SU-DHL-6 (cell line): ENCODE measurements at regions not wholly inside any gene's neighbourhood (a gene's known extent, or its start where the extent isn't known, plus 50 kb on each side); places are given as distances from the start of the nearest gene placed in this dataset.

Experiments used
- H2AFZ ChIP-seq: fragments of 200-600 bp; sonication (generic); 2 replicates; pipeline ENCODE4 v1.6.1; 2014; ENCODE audit warnings: low read depth, mild to moderate bottlenecking, moderate library complexity, mixed read lengths, antibody characterized with exemption, low read length; ENCODE audit not compliant: severe bottlenecking
- H3F3A ChIP-seq: fragments of 200-600 bp; shearing (Covaris generic); 2 replicates; pipeline ENCODE4 v1.6.0; 2016; ENCODE audit warnings: antibody characterized with exemption, mild to moderate bottlenecking; ENCODE audit not compliant: insufficient read depth
- H3K27ac ChIP-seq: fragments of 200-600 bp; sonication (generic); 2 replicates; pipeline ENCODE4 v1.5.1; 2016; ENCODE audit warnings: low read depth, mild to moderate bottlenecking, low read length, moderate library complexity, mixed read lengths
- H3K27me3 ChIP-seq: fragments of 200-600 bp; sonication (generic), shearing (Covaris generic); 2 replicates; pipeline ENCODE4 v1.6.0; 2014; ENCODE audit warnings: mild to moderate bottlenecking, low read length
- H3K36me3 ChIP-seq: fragments of 200-600 bp; sonication (generic); 2 replicates; pipeline ENCODE4 v1.6.1; 2014; ENCODE audit warnings: mild to moderate bottlenecking, low read length, mixed read lengths
- H3K4me2 ChIP-seq: fragments of 300-600, 200-600 bp; shearing (Covaris generic), sonication (generic); 2 replicates; pipeline ENCODE4 v1.6.0; 2014; ENCODE audit warnings: low read length, low read depth, mild to moderate bottlenecking; ENCODE audit not compliant: poor library complexity, severe bottlenecking
- H3K4me3 ChIP-seq: fragments of 200-600 bp; sonication (generic); 2 replicates; pipeline ENCODE4 v1.5.1; 2014; ENCODE audit warnings: antibody characterized with exemption, low read length, mild to moderate bottlenecking, mixed read lengths; ENCODE audit not compliant: insufficient read depth, poor library complexity, severe bottlenecking
- H3K79me2 ChIP-seq: fragments of 200-600 bp; sonication (generic); 2 replicates; pipeline ENCODE4 v1.6.1; 2014; ENCODE audit warnings: mild to moderate bottlenecking, low read length, moderate library complexity; ENCODE audit not compliant: insufficient read depth
- H3K9ac ChIP-seq: fragments of 200-600 bp; sonication (generic); 2 replicates; pipeline ENCODE4 v1.7.0; 2014; ENCODE audit warnings: mild to moderate bottlenecking, low read length
- H3K9me2 ChIP-seq: fragments of 200-600 bp; sonication (generic); replicated peaks from 2 replicates; pipeline ENCODE4 v1.6.1; 2014; ENCODE audit warnings: low read length; ENCODE audit not compliant: insufficient read depth
- H3K9me3 ChIP-seq: fragments of 200-600 bp; sonication (generic); 2 replicates; pipeline ENCODE4 v1.6.1; 2014; ENCODE audit warnings: low read length, mixed read lengths; ENCODE audit not compliant: insufficient read depth
- H4K20me1 ChIP-seq: fragments of 200-600 bp; sonication (generic); 2 replicates; pipeline ENCODE4 v1.6.1; 2014; ENCODE audit warnings: low read depth, mild to moderate bottlenecking, antibody characterized with exemption, low read length, moderate library complexity, mixed read lengths
- EZH2phosphoT487 ChIP-seq: fragments of 200-600 bp; sonication (generic), shearing (Covaris generic); conservative IDR thresholded peaks from 2 replicates; pipeline ENCODE4 v1.6.1; 2018; ENCODE audit warnings: mild to moderate bottlenecking, antibody characterized with exemption, low read length, moderate library complexity, mixed read lengths
- TF ChIP-seq, protein P1 (sequence below): fragments of 200-600 bp; sonication (generic); IDR thresholded peaks from one replicate; pipeline ENCODE4 v1.5.1; 2017; ENCODE audit warnings: antibody characterized with exemption, mild to moderate bottlenecking, low read length, moderate library complexity; ENCODE audit not compliant: insufficient read depth, poor library complexity, severe bottlenecking

DNA sequence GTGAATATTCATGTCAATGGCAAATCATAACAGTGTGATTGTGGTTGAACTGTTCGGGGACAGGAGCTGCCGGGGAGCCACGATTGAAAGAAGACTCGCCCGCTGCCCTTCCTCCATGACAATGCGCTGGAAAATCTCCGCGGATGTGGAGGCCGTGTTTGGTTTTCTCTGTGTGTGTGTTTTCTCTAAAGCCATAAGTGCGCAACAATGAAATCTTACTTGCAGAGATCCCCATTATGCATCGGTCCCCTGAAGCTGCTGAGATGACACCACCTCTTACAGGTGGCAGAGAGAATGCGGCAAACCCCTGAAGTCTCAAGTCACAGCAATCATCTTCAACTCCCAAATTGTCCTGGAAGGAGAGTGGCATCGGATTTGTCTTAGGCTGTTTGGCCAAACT is 442.3 kb upstream of the MKI67 start:
- Histone ChIP-seq H3K27ac (no peak overlapping the region), H3K4me2 (no peak overlapping the region), H3K79me2 (no peaks in the 10 kb centered on the region), H3F3A (no peaks in the 10 kb centered on the region), H3K9me2 (no peaks in the 10 kb centered on the region), H3K27me3 (no peaks in the 10 kb centered on the region), H4K20me1 (no peaks in the 10 kb centered on the region), H3K36me3 (no peaks in the 10 kb centered on the region), H3K4me3 (no peak overlapping the region), H2AFZ (no peak overlapping the region), H3K9me3 (no peaks in the 10 kb centered on the region), H3K9ac (no peak overlapping the region)
- TF ChIP-seq EZH2phosphoT487, result no peak
- TF ChIP-seq, protein P1, sequence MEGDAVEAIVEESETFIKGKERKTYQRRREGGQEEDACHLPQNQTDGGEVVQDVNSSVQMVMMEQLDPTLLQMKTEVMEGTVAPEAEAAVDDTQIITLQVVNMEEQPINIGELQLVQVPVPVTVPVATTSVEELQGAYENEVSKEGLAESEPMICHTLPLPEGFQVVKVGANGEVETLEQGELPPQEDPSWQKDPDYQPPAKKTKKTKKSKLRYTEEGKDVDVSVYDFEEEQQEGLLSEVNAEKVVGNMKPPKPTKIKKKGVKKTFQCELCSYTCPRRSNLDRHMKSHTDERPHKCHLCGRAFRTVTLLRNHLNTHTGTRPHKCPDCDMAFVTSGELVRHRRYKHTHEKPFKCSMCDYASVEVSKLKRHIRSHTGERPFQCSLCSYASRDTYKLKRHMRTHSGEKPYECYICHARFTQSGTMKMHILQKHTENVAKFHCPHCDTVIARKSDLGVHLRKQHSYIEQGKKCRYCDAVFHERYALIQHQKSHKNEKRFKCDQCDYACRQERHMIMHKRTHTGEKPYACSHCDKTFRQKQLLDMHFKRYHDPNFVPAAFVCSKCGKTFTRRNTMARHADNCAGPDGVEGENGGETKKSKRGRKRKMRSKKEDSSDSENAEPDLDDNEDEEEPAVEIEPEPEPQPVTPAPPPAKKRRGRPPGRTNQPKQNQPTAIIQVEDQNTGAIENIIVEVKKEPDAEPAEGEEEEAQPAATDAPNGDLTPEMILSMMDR, result no peak

DNA sequence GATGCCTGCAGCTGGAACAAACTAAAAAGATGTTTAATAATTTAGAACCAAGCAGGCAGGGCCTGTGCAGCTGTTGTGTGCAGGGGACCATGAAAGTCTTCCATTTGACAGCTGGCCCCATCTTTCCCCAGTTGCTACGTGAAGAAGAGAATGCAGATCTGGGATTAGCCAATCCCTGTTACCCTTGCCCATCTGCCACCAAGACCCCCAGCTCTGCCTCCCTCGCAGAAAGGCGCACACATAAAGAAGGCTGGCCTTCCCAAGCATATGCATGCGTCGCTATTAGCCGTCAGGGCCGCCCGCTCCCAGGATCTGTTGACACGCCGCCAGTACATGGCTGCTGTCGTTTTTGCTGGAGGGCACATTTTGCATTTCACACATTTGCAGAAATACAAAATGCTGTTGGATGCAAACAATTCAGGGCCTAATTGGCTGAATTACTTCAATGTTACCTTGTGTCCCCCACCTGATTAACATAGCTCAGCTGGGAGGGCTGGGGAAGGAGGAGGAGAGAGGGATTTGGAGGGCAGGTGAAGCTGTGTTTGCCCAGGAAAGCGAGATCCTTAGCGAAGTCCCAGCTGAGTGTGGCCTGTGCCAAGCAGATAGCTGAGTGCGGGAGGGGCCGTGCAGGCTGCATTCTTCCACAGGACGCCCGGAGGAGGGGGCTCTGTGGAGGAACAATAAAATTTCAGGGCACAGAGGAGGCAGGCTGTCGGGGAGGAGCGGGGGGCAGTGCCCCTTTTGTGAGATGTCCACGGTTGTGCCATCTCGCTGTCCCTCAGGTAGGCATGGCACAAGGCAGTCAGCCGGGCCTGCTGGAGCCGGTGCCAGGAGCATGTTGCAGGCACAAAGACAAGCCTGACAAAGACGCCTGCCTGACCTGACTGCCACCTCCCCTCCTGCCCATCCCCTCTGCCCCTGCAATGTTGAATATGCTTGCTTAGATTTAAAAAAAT is 443.0 kb upstream of the MKI67 start:
- no peaks in the 10 kb centered on the region for H3K9me2 ChIP-seq
- H2AFZ ChIP-seq, result no peak overlapping the region
- H3K4me2 ChIP-seq, result no peak overlapping the region
- H3K4me3 ChIP-seq, result no peak overlapping the region
- H3K9ac ChIP-seq, result no peak overlapping the region
- H3K9me3 ChIP-seq, result no peaks in the 10 kb centered on the region
- no peaks in the 10 kb centered on the region for H4K20me1 ChIP-seq
- TF ChIP-seq, protein P1, result no peak
- no peak for TF ChIP-seq EZH2phosphoT487
- no peaks in the 10 kb centered on the region for H3K79me2 ChIP-seq
- H3K27ac ChIP-seq, result no peak overlapping the region
- H3K27me3 ChIP-seq, result no peaks in the 10 kb centered on the region
- H3K36me3 ChIP-seq, result no peaks in the 10 kb centered on the region
- H3F3A ChIP-seq, result no peaks in the 10 kb centered on the region

DNA sequence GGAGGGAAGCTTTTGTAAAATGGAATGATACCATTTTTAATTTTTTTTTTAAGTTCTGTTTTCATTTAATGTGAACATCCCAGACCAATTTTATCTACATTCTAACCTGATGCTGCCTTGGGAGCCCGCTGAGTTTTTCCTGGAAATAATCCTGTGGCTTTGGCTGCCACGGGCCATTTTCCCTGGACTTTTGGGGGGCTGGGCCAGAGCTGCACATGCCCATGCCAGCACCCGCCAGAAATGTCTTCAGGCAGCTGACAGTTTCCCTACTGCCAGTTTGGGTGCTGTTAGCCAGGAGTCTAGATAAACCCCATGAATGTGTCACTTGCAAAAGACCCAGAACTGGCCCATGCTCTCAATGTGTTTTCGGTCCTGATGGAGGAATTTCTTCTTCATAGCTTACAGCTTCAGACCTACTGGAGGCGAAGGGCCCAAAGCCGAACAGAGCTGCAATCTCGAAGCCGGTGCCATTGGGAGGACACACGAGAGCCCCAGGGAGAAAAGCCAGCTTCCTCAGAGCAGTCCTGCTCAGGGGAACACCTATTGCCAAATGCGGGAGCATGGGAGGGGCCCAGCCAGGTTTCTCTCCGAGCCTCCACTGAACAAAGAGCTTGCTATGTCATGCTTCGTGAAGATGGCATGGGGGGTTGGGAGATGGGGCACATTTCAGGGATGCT is 444.2 kb upstream of the MKI67 start:
- Histone ChIP-seq H3K79me2 (no peaks in the 10 kb centered on the region), H3K27me3 (no peaks in the 10 kb centered on the region), H2AFZ (no peak overlapping the region), H3K9me2 (no peaks in the 10 kb centered on the region), H3K4me3 (no peak overlapping the region), H3K9me3 (no peaks in the 10 kb centered on the region), H4K20me1 (no peaks in the 10 kb centered on the region), H3K4me2 (no peak overlapping the region), H3K9ac (no peak overlapping the region), H3F3A (no peaks in the 10 kb centered on the region), H3K36me3 (no peaks in the 10 kb centered on the region), H3K27ac (no peak overlapping the region)
- TF ChIP-seq, protein P1, result no peak
- no peak for TF ChIP-seq EZH2phosphoT487
